ENCODE measurements at regions not wholly inside any gene's neighbourhood (a gene's known extent, or its start where the extent isn't known, plus 50 kb on each side); places are given as distances from the start of the nearest gene placed in this dataset.

DNA sequence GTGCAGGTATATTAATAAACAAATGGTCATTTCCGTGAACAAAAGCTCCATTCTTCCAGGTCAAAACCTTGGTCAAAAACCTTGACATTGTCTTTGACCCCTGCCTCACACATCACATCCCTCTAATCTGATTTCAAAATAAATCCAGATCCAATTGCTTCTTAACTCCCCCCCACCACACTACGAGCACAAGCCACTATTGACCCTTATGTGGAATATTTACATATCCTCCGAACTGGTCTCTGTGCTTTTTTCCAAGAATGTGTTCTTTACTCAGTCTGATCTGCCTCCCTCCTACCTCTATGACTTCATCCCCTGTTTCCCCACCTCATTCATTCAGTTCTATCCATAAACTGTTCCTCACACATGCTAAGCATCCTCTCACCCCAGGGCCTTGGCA lies 313.6 kb upstream of the NPVF start:
- TF ChIP-seq, protein P1, sequence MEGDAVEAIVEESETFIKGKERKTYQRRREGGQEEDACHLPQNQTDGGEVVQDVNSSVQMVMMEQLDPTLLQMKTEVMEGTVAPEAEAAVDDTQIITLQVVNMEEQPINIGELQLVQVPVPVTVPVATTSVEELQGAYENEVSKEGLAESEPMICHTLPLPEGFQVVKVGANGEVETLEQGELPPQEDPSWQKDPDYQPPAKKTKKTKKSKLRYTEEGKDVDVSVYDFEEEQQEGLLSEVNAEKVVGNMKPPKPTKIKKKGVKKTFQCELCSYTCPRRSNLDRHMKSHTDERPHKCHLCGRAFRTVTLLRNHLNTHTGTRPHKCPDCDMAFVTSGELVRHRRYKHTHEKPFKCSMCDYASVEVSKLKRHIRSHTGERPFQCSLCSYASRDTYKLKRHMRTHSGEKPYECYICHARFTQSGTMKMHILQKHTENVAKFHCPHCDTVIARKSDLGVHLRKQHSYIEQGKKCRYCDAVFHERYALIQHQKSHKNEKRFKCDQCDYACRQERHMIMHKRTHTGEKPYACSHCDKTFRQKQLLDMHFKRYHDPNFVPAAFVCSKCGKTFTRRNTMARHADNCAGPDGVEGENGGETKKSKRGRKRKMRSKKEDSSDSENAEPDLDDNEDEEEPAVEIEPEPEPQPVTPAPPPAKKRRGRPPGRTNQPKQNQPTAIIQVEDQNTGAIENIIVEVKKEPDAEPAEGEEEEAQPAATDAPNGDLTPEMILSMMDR (IDR thresholded peaks at IDR 0.05): no peak
- TF ChIP-seq POLR2A (IDR thresholded peaks at IDR 0.05): no peak
